Thyroid gland (tissue), 4 donors: ENCODE measurements at regions not wholly inside any gene's neighbourhood (a gene's known extent, or its start where the extent isn't known, plus 50 kb on each side); places are given as distances from the start of the nearest gene placed in this dataset.

ENCODE experiments used
- DNase-seq, 2 donors: peaks; one replicate each; pipeline ENCODE4 v3.0.0-alpha.2; 2019
- H3K27ac ChIP-seq, 3 donors: fragments of 200-600 bp; sonication (generic); 1 replicate in 2 of 3; 2 replicates in 1 of 3; pipeline ENCODE4 v1.5.1; 2016 to 2019; ENCODE audit warnings: mild to moderate bottlenecking in 1 of 3, moderate library complexity in 1 of 3
- H3K27me3 ChIP-seq: fragments of 200-600 bp; sonication (generic); one replicate; pipeline ENCODE4 v1.5.1; 2019
- H3K36me3 ChIP-seq, 2 donors: fragments of 200-600 bp; sonication (generic); one replicate each; pipeline ENCODE4 v1.5.1; 2016 to 2019
- H3K4me1 ChIP-seq, 2 donors: fragments of 200-600 bp; sonication (generic); one replicate each; pipeline ENCODE4 v1.5.1; 2017 to 2019
- H3K4me3 ChIP-seq, 3 donors: fragments of 200-600 bp; sonication (generic); replicated peaks in 1 of 3; 1 replicate in 2 of 3; 2 replicates in 1 of 3; pipeline ENCODE4 v1.5.1; 2016; ENCODE audit warnings: mild to moderate bottlenecking in 1 of 3
- H3K9me3 ChIP-seq: fragments of 200-600 bp; sonication (generic); one replicate; pipeline ENCODE4 v1.5.1; 2017
- CTCF ChIP-seq, 6 experiments: fragments of 200-600 bp in 3 of 6; fragments of 450-650 bp in 3 of 6; sonication (generic) in 3 of 6; IDR thresholded peaks; one replicate each; pipeline ENCODE4 v1.5.1; 2016 to 2019; ENCODE audit warnings: antibody characterized with exemption in 6 of 6, mild to moderate bottlenecking in 2 of 6, inconsistent platforms in 1 of 6, moderate library complexity in 1 of 6
- POLR2A ChIP-seq, 2 donors: fragments of 450-650 bp; IDR thresholded peaks; one replicate each; pipeline ENCODE4 v1.6.1; 2017; ENCODE audit warnings: antibody characterized with exemption in 2 of 2, mild to moderate bottlenecking in 2 of 2, moderate library complexity in 1 of 2
- WGBS, 2 donors: methylation state at CpG; one replicate each; pipeline ENCODE4 v1.1.5; 2017; 5-methylcytosine and 5-hydroxymethylcytosine counted together
- intact Hi-C: fragments of 100-400 bp; cut with DNase I; formaldehyde crosslinking; loops from one replicate; pipeline ENCODE4 v1.15.1; 2023

GRCh38 chr14:58697930-58698642, 60.3 kb downstream of the DACT1 start:
- WGBS, 2 donors, result 38 to 52% methylated on average over 4 of the region's 4 CpGs

GRCh38 chr14:58699681-58700205, 62.0 kb downstream of the DACT1 start:
- Histone ChIP-seq H3K36me3 (no peaks in the 10 kb centered on the region), H3K9me3 (no peaks in the 10 kb centered on the region), H3K4me3 (no peak overlapping the region), H3K27ac (no peak overlapping the region), H3K4me1 (peaks cover 0 to 11% of the 10 kb centered on the region in 2 donors), H3K27me3 (no peaks in the 10 kb centered on the region)
- TF ChIP-seq POLR2A (IDR thresholded peaks at IDR 0.05) (no peak), CTCF (IDR thresholded peaks at IDR 0.05) (no peak)
- intact Hi-C loops, result no loop called here
- no peak for DNase-seq
- WGBS, 2 donors, result 42 to 74% methylated on average over 1 of the region's 1 CpG

More at GRCh38 chr14:58697930-58698642, 60.3 kb downstream of the DACT1 start:
- H3K27me3 ChIP-seq, result no peaks in the 10 kb centered on the region
- H3K27ac ChIP-seq, result no peak overlapping the region
- H3K36me3 ChIP-seq, result no peaks in the 10 kb centered on the region
- no peak for DNase-seq
- H3K4me1 ChIP-seq, result peaks cover 0 to 11% of the 10 kb centered on the region in 2 donors
- intact Hi-C loops, result no loop called here
- no peak overlapping the region for H3K4me3 ChIP-seq
- no peaks in the 10 kb centered on the region for H3K9me3 ChIP-seq
- TF ChIP-seq POLR2A (IDR thresholded peaks at IDR 0.05) (no peak), CTCF (IDR thresholded peaks at IDR 0.05) (no peak)

GRCh38 chr14:58701156-58701555, 63.4 kb downstream of the DACT1 start:
- Histone ChIP-seq H3K9me3 (no peaks in the 10 kb centered on the region), H3K4me1 (peaks cover 0 to 11% of the 10 kb centered on the region in 2 donors), H3K36me3 (no peaks in the 10 kb centered on the region), H3K4me3 (no peak overlapping the region), H3K27ac (no peak overlapping the region), H3K27me3 (no peaks in the 10 kb centered on the region)
- 84 to 86% methylated on average over 3 of the region's 3 CpGs for WGBS, 2 donors
- DNase-seq, result no peak
- no peak for TF ChIP-seq POLR2A (IDR thresholded peaks at IDR 0.05)
- TF ChIP-seq CTCF (IDR thresholded peaks at IDR 0.05), result no peak
- intact Hi-C loops, result no loop called here

- 75 to 86% methylated on average over 1 of the region's 1 CpG for WGBS, 2 donors
- H3K4me3 ChIP-seq, result no peak overlapping the region
- intact Hi-C loops, result no loop called here
- no peaks in the 10 kb centered on the region for H3K36me3 ChIP-seq
- no peak overlapping the region for H3K27ac ChIP-seq
- no peaks in the 10 kb centered on the region for H3K27me3 ChIP-seq
- DNase-seq, result no peak
- H3K4me1 ChIP-seq, result peaks cover 0 to 11% of the 10 kb centered on the region in 2 donors
- no peaks in the 10 kb centered on the region for H3K9me3 ChIP-seq
- TF ChIP-seq CTCF (IDR thresholded peaks at IDR 0.05), result no peak
- TF ChIP-seq POLR2A (IDR thresholded peaks at IDR 0.05), result no peak
Measured at GRCh38 chr14:58701604-58702003, 63.8 kb downstream of the DACT1 start.

- Histone ChIP-seq H3K4me3 (no peak overlapping the region), H3K9me3 (no peaks in the 10 kb centered on the region), H3K27me3 (no peaks in the 10 kb centered on the region), H3K4me1 (peaks cover 0 to 9% of the 10 kb centered on the region in 2 donors), H3K27ac (no peak overlapping the region), H3K36me3 (no peaks in the 10 kb centered on the region)
- TF ChIP-seq CTCF (IDR thresholded peaks at IDR 0.05), result no peak
- TF ChIP-seq POLR2A (IDR thresholded peaks at IDR 0.05), result no peak
- 77 to 79% methylated on average over 1 of the region's 1 CpG for WGBS, 2 donors
- DNase-seq, result no peak
- intact Hi-C loops, result no loop called here
Measured at GRCh38 chr14:58702441-58703160, 64.8 kb downstream of the DACT1 start.
